K562 (cell line): ENCODE measurements at regions not wholly inside any gene's neighbourhood (a gene's known extent, or its start where the extent isn't known, plus 50 kb on each side); places are given as distances from the start of the nearest gene placed in this dataset.
"Not testable (repeated sequence)": the region's sequence is repeated elsewhere in the genome, so short reads cannot be mapped to it uniquely, and the experiment has no call there.

ENCODE experiments used
- NCOA1 ChIP-seq: fragments of 450-650 bp; IDR thresholded peaks from 2 replicates; pipeline ENCODE4 v1.6.1; 2016; ENCODE audit warnings: low read depth
- ZNF431 ChIP-seq: sonication (generic); formaldehyde crosslinking; IDR thresholded peaks from 2 replicates; pipeline ENCODE4 v1.8.0; 2022; ENCODE audit warnings: mild to moderate bottlenecking, missing genetic modification reagents

GRCh38 chr16:50447386-50447785 lies 78.6 kb upstream of the BRD7 start:
- not testable (repeated sequence) for TF ChIP-seq NCOA1; ZNF431 (CRISPR knock-in tag)
